ENCODE measurements at regions not wholly inside any gene's neighbourhood (a gene's known extent, or its start where the extent isn't known, plus 50 kb on each side); places are given as distances from the start of the nearest gene placed in this dataset.

GRCh38 chr9:105076729-105077128, 148.8 kb upstream of the ABCA1 start:
- H3K4me3 ChIP-seq (ENCODE audit: low read depth, low read length): no peak overlapping the region
- DNase-seq (ENCODE audit: low read depth): no peak
- no peak for TF ChIP-seq CTCF (IDR thresholded peaks at IDR 0.05; ENCODE audit: control insufficient read depth, extremely low read depth, insufficient read depth)

DNA sequence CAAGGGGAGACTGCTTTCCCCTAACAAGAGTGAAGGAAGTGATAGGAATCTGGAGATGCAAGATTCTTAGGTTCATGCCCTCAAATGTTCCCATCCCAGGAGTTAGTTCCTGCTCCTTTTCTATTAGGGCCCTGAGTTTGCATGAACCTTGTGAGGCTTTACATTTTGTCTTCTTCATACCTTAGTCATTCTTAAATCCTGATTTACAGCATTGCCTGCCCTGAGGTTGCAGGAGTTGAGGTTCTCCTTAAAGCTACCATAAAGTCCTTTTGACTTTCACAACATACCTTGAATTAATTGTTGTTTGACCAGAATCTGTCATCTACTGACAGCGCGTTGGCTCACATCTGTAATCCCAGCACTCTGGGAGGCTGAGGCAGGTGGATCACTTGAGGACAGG, 151.5 kb upstream of the ABCA1 start:
- no peak for DNase-seq (ENCODE audit: low read depth)
- TF ChIP-seq CTCF (IDR thresholded peaks at IDR 0.05; ENCODE audit: control insufficient read depth, extremely low read depth, insufficient read depth): no peak
- H3K4me3 ChIP-seq (ENCODE audit: low read depth, low read length): no peak overlapping the region

- H3K4me3 ChIP-seq (ENCODE audit: low read depth, low read length): no peak overlapping the region
- no peak for DNase-seq (ENCODE audit: low read depth)
- no peak for TF ChIP-seq CTCF (IDR thresholded peaks at IDR 0.05; ENCODE audit: control insufficient read depth, extremely low read depth, insufficient read depth)
These were observed 154.9 kb upstream of the ABCA1 start for GRCh38 chr9:105082843-105083242.

- no peak for DNase-seq (ENCODE audit: low read depth)
- no peak overlapping the region for H3K4me3 ChIP-seq (ENCODE audit: low read depth, low read length)
- TF ChIP-seq CTCF (IDR thresholded peaks at IDR 0.05; ENCODE audit: control insufficient read depth, extremely low read depth, insufficient read depth): no peak
These were observed 155.3 kb upstream of the ABCA1 start for GRCh38 chr9:105083256-105083655.

DNA sequence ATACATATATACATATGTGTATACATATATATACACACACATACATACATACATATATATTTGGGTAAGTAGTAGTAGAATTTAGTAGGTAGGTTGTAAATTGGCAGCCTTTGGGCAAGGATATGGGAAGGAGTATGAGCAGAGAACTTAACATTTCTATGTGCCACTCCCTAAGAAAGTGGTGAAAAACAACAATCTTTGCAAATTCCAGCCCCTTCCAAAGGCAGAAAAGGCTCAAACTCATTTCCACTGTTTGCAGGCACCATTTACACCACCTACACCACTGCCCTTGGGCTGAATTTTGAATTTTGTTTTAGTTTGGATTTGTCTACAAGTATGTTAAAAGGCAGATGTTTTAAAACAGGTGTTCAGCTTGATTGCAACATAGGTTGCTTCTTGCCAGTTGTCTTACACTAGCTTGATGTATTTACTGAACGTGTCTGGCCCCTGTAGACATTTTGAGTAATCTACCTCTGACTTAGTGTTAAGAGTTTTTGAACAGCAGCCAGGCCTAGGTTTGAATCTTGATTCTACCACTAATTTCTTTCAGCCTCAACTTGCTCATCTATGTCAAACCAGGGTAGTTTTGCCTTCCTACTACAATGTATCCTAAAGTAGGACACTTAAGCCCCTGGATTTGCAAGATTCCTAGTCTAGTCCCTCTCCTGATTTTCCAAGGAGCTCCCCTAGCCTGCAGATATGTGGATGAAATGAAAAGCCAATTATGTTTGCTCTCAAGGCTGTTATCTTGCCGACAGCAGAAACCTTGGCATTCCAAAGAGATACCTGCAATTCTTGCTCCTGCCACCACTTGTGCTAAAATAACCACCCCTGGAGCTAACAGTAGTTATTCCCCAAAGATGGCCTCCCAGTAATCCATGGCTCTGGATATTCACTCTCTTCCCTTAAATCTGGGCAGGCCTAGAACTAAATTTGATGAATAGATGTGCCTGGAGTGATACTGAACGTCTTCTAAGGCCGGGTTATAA, 156.2 kb upstream of the SLC44A1 start:
- no peak overlapping the region for H3K4me3 ChIP-seq (ENCODE audit: low read depth, low read length)
- DNase-seq (ENCODE audit: low read depth): no peak
- TF ChIP-seq CTCF (IDR thresholded peaks at IDR 0.05; ENCODE audit: control insufficient read depth, extremely low read depth, insufficient read depth): no peak

GRCh38 chr9:105089874-105090273, 154.6 kb upstream of the SLC44A1 start:
- no peak overlapping the region for H3K4me3 ChIP-seq (ENCODE audit: low read depth, low read length)
- TF ChIP-seq CTCF (IDR thresholded peaks at IDR 0.05; ENCODE audit: control insufficient read depth, extremely low read depth, insufficient read depth): no peak
- no peak for DNase-seq (ENCODE audit: low read depth)

Measured in LNCaP clone FGC (cell line).